Progenitor cell of endocrine pancreas (in vitro differentiated cells): ENCODE measurements at regions not wholly inside any gene's neighbourhood (a gene's known extent, or its start where the extent isn't known, plus 50 kb on each side); places are given as distances from the start of the nearest gene placed in this dataset.

Experiments used
- DNase-seq: peaks from one replicate; pipeline ENCODE4 v3.0.0; 2021; ENCODE audit warnings: low spot score; ENCODE audit not compliant: unreplicated experiment
- H3K27ac Mint-ChIP-seq: 2 replicates; pipeline ENCODE4 v1.8.0; 2021; ENCODE audit warnings: mild to moderate bottlenecking, moderate library complexity, mixed read lengths
- H3K27me3 Mint-ChIP-seq: 2 replicates; pipeline ENCODE4 v1.8.0; 2021; ENCODE audit warnings: mixed read lengths
- H3K36me3 Mint-ChIP-seq: 2 replicates; pipeline ENCODE4 v1.8.0; 2022; ENCODE audit warnings: mixed read lengths; ENCODE audit not compliant: insufficient read depth
- H3K4me1 Mint-ChIP-seq: 2 replicates; pipeline ENCODE4 v1.8.0; 2021; ENCODE audit warnings: low read depth, mixed read lengths
- H3K4me3 Mint-ChIP-seq: 2 replicates; pipeline ENCODE4 v1.8.0; 2021; ENCODE audit warnings: low read depth, mild to moderate bottlenecking, moderate library complexity, mixed read lengths
- H3K9me3 Mint-ChIP-seq: 2 replicates; pipeline ENCODE4 v1.8.0; 2021; ENCODE audit warnings: low read depth, mixed read lengths
- TF ChIP-seq, protein P1 (sequence below): fragments of 200-600 bp; sonication (generic); IDR thresholded peaks from one replicate; pipeline ENCODE4 v1.5.0; 2021; ENCODE audit warnings: antibody characterized with exemption, mild to moderate bottlenecking; ENCODE audit not compliant: unreplicated experiment

DNA sequence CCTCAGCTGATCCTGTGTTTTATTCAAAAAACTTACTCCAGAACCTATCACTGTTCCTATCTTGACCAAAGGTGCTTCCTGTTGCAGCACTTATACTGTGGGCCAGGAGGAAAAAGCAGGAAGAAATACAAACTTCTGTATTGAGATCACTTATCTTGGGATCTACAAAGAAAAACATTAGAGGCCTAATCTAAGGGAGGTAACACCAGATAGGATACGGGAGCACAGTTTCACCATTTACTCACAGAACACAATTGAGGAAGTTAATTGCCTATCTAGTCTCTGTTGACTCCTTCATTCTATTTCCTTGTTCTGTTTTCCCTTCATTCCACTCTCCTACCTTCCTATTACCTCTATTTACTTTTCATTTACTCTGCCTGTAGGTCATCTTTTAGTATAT is 287.2 kb upstream of the LINC00305 start:
- no peak for DNase-seq
- H3K4me1 Mint-ChIP-seq, result no peaks in the 10 kb centered on the region
- peak overlapping the region; percentile 5 for H3K27ac Mint-ChIP-seq
- H3K36me3 Mint-ChIP-seq, result peaks cover 5% of the 10 kb centered on the region
- no peak overlapping the region for H3K4me3 Mint-ChIP-seq
- H3K9me3 Mint-ChIP-seq, result peaks cover 20% of the 10 kb centered on the region
- TF ChIP-seq, protein P1, sequence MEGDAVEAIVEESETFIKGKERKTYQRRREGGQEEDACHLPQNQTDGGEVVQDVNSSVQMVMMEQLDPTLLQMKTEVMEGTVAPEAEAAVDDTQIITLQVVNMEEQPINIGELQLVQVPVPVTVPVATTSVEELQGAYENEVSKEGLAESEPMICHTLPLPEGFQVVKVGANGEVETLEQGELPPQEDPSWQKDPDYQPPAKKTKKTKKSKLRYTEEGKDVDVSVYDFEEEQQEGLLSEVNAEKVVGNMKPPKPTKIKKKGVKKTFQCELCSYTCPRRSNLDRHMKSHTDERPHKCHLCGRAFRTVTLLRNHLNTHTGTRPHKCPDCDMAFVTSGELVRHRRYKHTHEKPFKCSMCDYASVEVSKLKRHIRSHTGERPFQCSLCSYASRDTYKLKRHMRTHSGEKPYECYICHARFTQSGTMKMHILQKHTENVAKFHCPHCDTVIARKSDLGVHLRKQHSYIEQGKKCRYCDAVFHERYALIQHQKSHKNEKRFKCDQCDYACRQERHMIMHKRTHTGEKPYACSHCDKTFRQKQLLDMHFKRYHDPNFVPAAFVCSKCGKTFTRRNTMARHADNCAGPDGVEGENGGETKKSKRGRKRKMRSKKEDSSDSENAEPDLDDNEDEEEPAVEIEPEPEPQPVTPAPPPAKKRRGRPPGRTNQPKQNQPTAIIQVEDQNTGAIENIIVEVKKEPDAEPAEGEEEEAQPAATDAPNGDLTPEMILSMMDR, result no peak
- H3K27me3 Mint-ChIP-seq, result no peaks in the 10 kb centered on the region

DNA sequence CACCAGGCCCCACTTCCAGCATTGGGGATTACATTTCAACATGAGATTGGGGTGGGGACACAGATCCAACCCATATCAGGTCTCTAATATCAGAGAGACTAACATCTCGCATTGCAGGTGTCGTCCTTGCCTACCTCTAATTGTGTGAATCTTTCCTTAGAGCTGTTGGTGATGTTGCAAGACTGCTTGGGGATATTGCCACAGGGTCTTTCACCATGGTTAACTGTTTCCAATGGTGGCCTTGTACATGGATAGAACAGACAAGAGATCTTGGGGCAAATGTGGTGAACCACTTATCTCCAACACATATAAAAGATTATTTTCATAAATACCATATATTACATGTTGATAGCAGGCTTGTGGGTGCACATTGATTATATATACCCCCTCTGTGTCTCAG is 270.3 kb upstream of the LINC00305 start:
- DNase-seq, result no peak
- Mint-ChIP-seq H3K9me3 (peaks cover 2% of the 10 kb centered on the region), H3K4me1 (peaks cover 2% of the 10 kb centered on the region), H3K4me3 (no peak overlapping the region), H3K27ac (no peak overlapping the region), H3K36me3 (no peaks in the 10 kb centered on the region), H3K27me3 (no peaks in the 10 kb centered on the region)
- TF ChIP-seq, protein P1, result no peak

DNA sequence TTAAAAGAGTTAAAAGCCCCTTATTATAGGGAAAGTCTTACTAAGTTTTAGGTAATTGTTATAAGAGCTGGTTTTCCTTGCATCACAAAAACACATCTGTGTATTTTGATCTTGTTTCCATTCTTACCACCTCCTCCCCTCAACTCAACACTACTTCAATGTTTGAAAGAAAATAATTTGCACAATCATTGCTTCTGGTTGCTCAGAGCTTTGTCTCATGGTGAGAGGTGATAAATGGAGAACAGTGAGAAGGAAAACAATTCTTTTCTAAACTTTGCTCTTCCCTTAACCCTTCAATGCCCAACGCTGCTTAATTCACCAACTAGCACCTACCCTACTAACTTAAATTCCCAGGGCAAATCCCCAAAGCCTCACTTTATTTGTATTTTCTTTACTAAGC is 268.1 kb upstream of the LINC00305 start:
- Mint-ChIP-seq H3K36me3 (no peaks in the 10 kb centered on the region), H3K4me1 (peaks cover 2% of the 10 kb centered on the region), H3K27ac (no peak overlapping the region), H3K9me3 (peaks cover 2% of the 10 kb centered on the region), H3K4me3 (no peak overlapping the region), H3K27me3 (no peaks in the 10 kb centered on the region)
- DNase-seq, result no peak
- TF ChIP-seq, protein P1, result no peak

DNA sequence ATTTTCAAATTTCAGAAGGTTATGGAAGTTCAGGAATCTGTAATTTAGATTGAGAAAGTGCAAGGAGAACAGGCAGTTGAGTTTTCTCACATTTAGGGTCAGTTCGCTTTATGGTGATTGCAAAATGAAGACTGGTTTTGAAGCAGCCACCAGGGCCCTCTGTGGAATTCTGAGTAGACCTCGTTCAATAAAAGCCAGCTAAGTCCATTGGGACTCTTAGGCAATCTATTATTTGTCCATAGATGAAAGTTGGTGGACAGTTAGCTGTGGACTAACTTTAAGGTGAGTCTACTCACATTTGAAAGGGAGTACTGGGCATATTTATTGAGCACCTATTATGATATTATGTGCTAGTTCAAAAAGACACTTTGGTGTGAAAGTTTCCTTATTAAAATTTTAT is 266.3 kb upstream of the LINC00305 start:
- Mint-ChIP-seq H3K4me1 (peaks cover 12% of the 10 kb centered on the region), H3K27ac (no peak overlapping the region), H3K9me3 (peaks cover 2% of the 10 kb centered on the region)

DNA sequence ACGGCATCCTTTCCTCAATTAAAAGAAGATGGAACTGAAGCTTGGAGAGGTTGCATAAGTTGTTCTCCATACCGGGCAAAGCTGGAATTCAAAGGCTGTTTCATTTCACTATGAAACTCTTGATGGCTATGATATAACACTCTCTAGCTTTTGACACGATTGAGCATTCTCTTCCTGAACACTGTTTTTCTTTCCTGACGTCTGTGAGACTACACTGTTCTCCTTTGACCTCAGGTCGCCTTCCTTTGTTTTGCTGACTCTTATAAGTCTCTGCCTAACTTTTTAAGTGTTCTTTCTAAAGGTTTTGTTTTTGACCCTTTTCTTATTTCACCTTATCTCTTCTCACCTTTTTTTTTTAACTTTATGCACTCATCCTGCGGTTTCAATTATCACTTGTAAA is 261.8 kb upstream of the LINC00305 start:
- Mint-ChIP-seq H3K9me3 (peaks cover 1% of the 10 kb centered on the region), H3K36me3 (no peaks in the 10 kb centered on the region), H3K27ac (peak overlapping the region; percentile 6), H3K27me3 (no peaks in the 10 kb centered on the region), H3K4me3 (no peak overlapping the region), H3K4me1 (peaks cover 31% of the 10 kb centered on the region)
- TF ChIP-seq, protein P1, result no peak
- no peak for DNase-seq

More for the DNA sequence above, 266.3 kb upstream of the LINC00305 start:
- no peak overlapping the region for H3K4me3 Mint-ChIP-seq
- no peaks in the 10 kb centered on the region for H3K27me3 Mint-ChIP-seq
- no peaks in the 10 kb centered on the region for H3K36me3 Mint-ChIP-seq
- TF ChIP-seq, protein P1, result no peak
- no peak for DNase-seq
